Mesenchymal stem cell (in vitro differentiated cells and primary cell): ENCODE measurements at regions not wholly inside any gene's neighbourhood (a gene's known extent, or its start where the extent isn't known, plus 50 kb on each side); places are given as distances from the start of the nearest gene placed in this dataset.

Experiments used
- DNase-seq: peaks from one replicate; pipeline ENCODE4 v3.0.0-alpha.2; 2013
- H2AFZ ChIP-seq: one replicate; pipeline ENCODE4 v1.6.1; 2013; ENCODE audit warnings: low read depth, mild to moderate bottlenecking, control low read depth, inconsistent platforms, low read length, moderate library complexity
- H2AK5ac ChIP-seq: 2 replicates; pipeline ENCODE4 v1.6.1; 2013; ENCODE audit warnings: low read length, moderate library complexity, mild to moderate bottlenecking, inconsistent platforms; ENCODE audit not compliant: severe bottlenecking
- H2BK120ac ChIP-seq: one replicate; pipeline ENCODE4 v1.6.1; 2013; ENCODE audit warnings: low read depth, mild to moderate bottlenecking, inconsistent platforms, low read length, moderate library complexity
- H2BK12ac ChIP-seq, 2 experiments: one replicate each; pipeline ENCODE4 v1.6.1; 2013; ENCODE audit warnings: inconsistent platforms in 2 of 2, low read length in 2 of 2, mild to moderate bottlenecking in 2 of 2, moderate library complexity in 2 of 2, control low read depth in 1 of 2
- H2BK15ac ChIP-seq: one replicate; pipeline ENCODE4 v1.6.1; 2013; ENCODE audit warnings: mild to moderate bottlenecking, low read depth, inconsistent platforms; ENCODE audit not compliant: poor library complexity, severe bottlenecking
- H2BK5ac ChIP-seq: 2 replicates; pipeline ENCODE4 v1.6.1; 2013; ENCODE audit warnings: low read depth, mild to moderate bottlenecking, low read length, control low read depth, inconsistent platforms; ENCODE audit not compliant: poor library complexity, severe bottlenecking
- H3K14ac ChIP-seq, 2 experiments: one replicate each; pipeline ENCODE4 v1.6.1; 2013; ENCODE audit warnings: inconsistent platforms in 2 of 2, low read length in 2 of 2, control low read depth in 1 of 2, mild to moderate bottlenecking in 1 of 2, moderate library complexity in 1 of 2
- H3K18ac ChIP-seq, 2 experiments: one replicate each; pipeline ENCODE4 v1.6.1; 2013; ENCODE audit warnings: inconsistent platforms in 2 of 2, low read length in 2 of 2, control low read depth in 1 of 2, low read depth in 1 of 2, mild to moderate bottlenecking in 1 of 2
- H3K23ac ChIP-seq, 2 experiments: one replicate each; pipeline ENCODE4 v1.6.1; 2013; ENCODE audit warnings: inconsistent platforms in 2 of 2, low read length in 2 of 2, mild to moderate bottlenecking in 2 of 2, moderate library complexity in 2 of 2, control low read depth in 1 of 2
- H3K27ac ChIP-seq: 2 replicates; pipeline ENCODE4 v1.5.1; 2013; ENCODE audit warnings: mild to moderate bottlenecking, moderate library complexity, low read length, control low read depth, inconsistent platforms; ENCODE audit not compliant: poor library complexity, severe bottlenecking
- H3K27me3 ChIP-seq, 2 experiments: 2 replicates each; pipeline versions ENCODE4 v1.6.1 to v1.7.0; 2013; ENCODE audit warnings: low read length in 2 of 2, mild to moderate bottlenecking in 2 of 2, moderate library complexity in 2 of 2, control low read depth in 1 of 2, inconsistent platforms in 1 of 2; ENCODE audit not compliant: control insufficient read depth in 1 of 2, insufficient read depth in 1 of 2
- H3K36me3 ChIP-seq, 2 experiments: 2 replicates each; pipeline versions ENCODE4 v1.6.1 to v1.7.0; 2013; ENCODE audit warnings: low read length in 2 of 2, control low read depth in 1 of 2, inconsistent platforms in 1 of 2, low read depth in 1 of 2, mild to moderate bottlenecking in 1 of 2; ENCODE audit not compliant: insufficient read depth in 2 of 2, control insufficient read depth in 1 of 2
- H3K4ac ChIP-seq, 2 experiments: one replicate each; pipeline ENCODE4 v1.6.1; 2013; ENCODE audit warnings: inconsistent platforms in 2 of 2, low read length in 2 of 2, mild to moderate bottlenecking in 2 of 2, moderate library complexity in 2 of 2, control low read depth in 1 of 2, low read depth in 1 of 2
- H3K4me1 ChIP-seq: 2 replicates; pipeline ENCODE4 v1.6.1; 2013; ENCODE audit warnings: low read depth, low read length, control low read depth; ENCODE audit not compliant: control insufficient read depth, insufficient read depth
- H3K4me2 ChIP-seq: 2 replicates; pipeline ENCODE4 v1.6.1; 2013; ENCODE audit warnings: low read length, mild to moderate bottlenecking, inconsistent platforms; ENCODE audit not compliant: poor library complexity, severe bottlenecking
- H3K4me3 ChIP-seq, 2 experiments: 2 replicates each; pipeline versions ENCODE4 v1.5.1 to v1.7.0; 2013; ENCODE audit warnings: low read length in 2 of 2, mild to moderate bottlenecking in 2 of 2, control low read depth in 1 of 2, low read depth in 1 of 2; ENCODE audit not compliant: insufficient read depth in 1 of 2
- H3K79me1 ChIP-seq: replicated peaks from 2 replicates; pipeline ENCODE4 v1.6.1; 2013; ENCODE audit warnings: mild to moderate bottlenecking, control low read depth, low read length, inconsistent platforms; ENCODE audit not compliant: poor library complexity, severe bottlenecking
- H3K9ac ChIP-seq: 2 replicates; pipeline ENCODE4 v1.7.0; 2013; ENCODE audit warnings: mild to moderate bottlenecking, low read length, moderate library complexity
- H3K9me3 ChIP-seq: 2 replicates; pipeline ENCODE4 v1.7.0; 2013; ENCODE audit warnings: mild to moderate bottlenecking, low read length; ENCODE audit not compliant: control insufficient read depth
- H4K8ac ChIP-seq: one replicate; pipeline ENCODE4 v1.6.1; 2013; ENCODE audit warnings: inconsistent platforms, mild to moderate bottlenecking, low read length, moderate library complexity
- H4K91ac ChIP-seq: one replicate; pipeline ENCODE4 v1.6.1; 2013; ENCODE audit warnings: mild to moderate bottlenecking, low read length, inconsistent platforms
- WGBS: methylation state at CpG from one replicate; pipeline ENCODE4 v1.1.7; 2013; ENCODE audit warnings: mixed read lengths; 5-methylcytosine and 5-hydroxymethylcytosine counted together

- no peak overlapping the region for H4K8ac ChIP-seq
- no peak overlapping the region for H3K18ac ChIP-seq
- H3K27me3 ChIP-seq, result no peaks in the 10 kb centered on the region
- no peak overlapping the region for H3K9ac ChIP-seq
- H3K79me1 ChIP-seq, result no peaks in the 10 kb centered on the region
- H2BK120ac ChIP-seq, result no peak overlapping the region
- H3K9me3 ChIP-seq, result no peaks in the 10 kb centered on the region
- H3K27ac ChIP-seq, result no peak overlapping the region
- no peak overlapping the region for H3K4me2 ChIP-seq
- no peak overlapping the region for H3K4me3 ChIP-seq
- no CpG with 5 or more reads among the region's 1 CpG for WGBS
- no peak overlapping the region for H3K23ac ChIP-seq
- no peaks in the 10 kb centered on the region for H3K36me3 ChIP-seq
- no peak for DNase-seq
- H3K4ac ChIP-seq, result no peak overlapping the region
- H2AFZ ChIP-seq, result no peak overlapping the region
- no peak overlapping the region for H2BK15ac ChIP-seq
- H2AK5ac ChIP-seq, result no peak overlapping the region
- no peak overlapping the region for H2BK5ac ChIP-seq
- peaks cover 2% of the 10 kb centered on the region for H3K4me1 ChIP-seq
- no peak overlapping the region for H2BK12ac ChIP-seq
- H3K14ac ChIP-seq, result no peak overlapping the region
- no peak overlapping the region for H4K91ac ChIP-seq
Observed at GRCh38 chr17:71434716-71435115, 686.1 kb upstream of the SOX9 start.

- no peaks in the 10 kb centered on the region for H3K27me3 ChIP-seq
- H2BK120ac ChIP-seq, result no peak overlapping the region
- H2BK15ac ChIP-seq, result no peak overlapping the region
- H3K4me1 ChIP-seq, result peaks cover 5% of the 10 kb centered on the region
- H2AFZ ChIP-seq, result no peak overlapping the region
- H3K23ac ChIP-seq, result no peak overlapping the region
- no CpG with 5 or more reads among the region's 1 CpG for WGBS
- no peak overlapping the region for H4K8ac ChIP-seq
- H4K91ac ChIP-seq, result no peak overlapping the region
- H2BK5ac ChIP-seq, result no peak overlapping the region
- no peak overlapping the region for H3K14ac ChIP-seq
- no peaks in the 10 kb centered on the region for H3K36me3 ChIP-seq
- no peak overlapping the region for H3K18ac ChIP-seq
- no peak overlapping the region for H3K27ac ChIP-seq
- DNase-seq, result no peak
- peak overlapping the region in 1 of 2 experiments; percentile 43 for H2BK12ac ChIP-seq
- no peak overlapping the region for H3K4me3 ChIP-seq
- H3K79me1 ChIP-seq, result no peaks in the 10 kb centered on the region
- no peak overlapping the region for H3K4me2 ChIP-seq
- H2AK5ac ChIP-seq, result no peak overlapping the region
- no peaks in the 10 kb centered on the region for H3K9me3 ChIP-seq
- no peak overlapping the region for H3K9ac ChIP-seq
- no peak overlapping the region for H3K4ac ChIP-seq
Observed at GRCh38 chr17:71436479-71436878, 684.3 kb upstream of the SOX9 start.

GRCh38 chr17:71437166-71437565 lies 683.7 kb upstream of the SOX9 start:
- H3K79me1 ChIP-seq, result no peaks in the 10 kb centered on the region
- H3K9ac ChIP-seq, result no peak overlapping the region
- H3K4ac ChIP-seq, result no peak overlapping the region
- H3K4me3 ChIP-seq, result no peak overlapping the region
- no peak overlapping the region for H3K14ac ChIP-seq
- no peaks in the 10 kb centered on the region for H3K27me3 ChIP-seq
- H3K27ac ChIP-seq, result no peak overlapping the region
- no peak overlapping the region for H3K23ac ChIP-seq
- H3K4me1 ChIP-seq, result peaks cover 5% of the 10 kb centered on the region
- no peak overlapping the region for H2AK5ac ChIP-seq
- H2BK12ac ChIP-seq, result no peak overlapping the region
- DNase-seq, result no peak
- no peak overlapping the region for H2BK5ac ChIP-seq
- no peak overlapping the region for H3K4me2 ChIP-seq
- H2BK15ac ChIP-seq, result no peak overlapping the region
- no peak overlapping the region for H3K18ac ChIP-seq
- no peak overlapping the region for H4K91ac ChIP-seq
- no CpG with 5 or more reads among the region's 1 CpG for WGBS
- no peak overlapping the region for H2BK120ac ChIP-seq
- no peak overlapping the region for H2AFZ ChIP-seq
- H3K36me3 ChIP-seq, result no peaks in the 10 kb centered on the region
- no peak overlapping the region for H4K8ac ChIP-seq
- H3K9me3 ChIP-seq, result no peaks in the 10 kb centered on the region

- peak overlapping the region in 1 of 2 experiments; percentile 5 for H3K4me3 ChIP-seq
- H3K27me3 ChIP-seq, result no peaks in the 10 kb centered on the region
- H2AFZ ChIP-seq, result no peak overlapping the region
- no peak overlapping the region for H2BK120ac ChIP-seq
- DNase-seq, result peak; percentile 98
- H3K79me1 ChIP-seq, result no peaks in the 10 kb centered on the region
- H3K27ac ChIP-seq, result peak overlapping the region; percentile 86
- peak overlapping the region in 1 of 2 experiments; percentile 28 for H3K18ac ChIP-seq
- H2BK12ac ChIP-seq, result peak overlapping the region in 1 of 2 experiments; percentile 15
- no peak overlapping the region for H3K14ac ChIP-seq
- peak overlapping the region; percentile 44 for H3K9ac ChIP-seq
- 0% methylated on average over 4 of the region's 5 CpGs for WGBS
- no peak overlapping the region for H2AK5ac ChIP-seq
- no peak overlapping the region for H2BK15ac ChIP-seq
- H4K8ac ChIP-seq, result no peak overlapping the region
- H3K4me1 ChIP-seq, result peaks cover 5% of the 10 kb centered on the region
- H3K36me3 ChIP-seq, result no peaks in the 10 kb centered on the region
- no peak overlapping the region for H4K91ac ChIP-seq
- no peak overlapping the region for H3K23ac ChIP-seq
- no peak overlapping the region for H2BK5ac ChIP-seq
- no peak overlapping the region for H3K4ac ChIP-seq
- no peak overlapping the region for H3K4me2 ChIP-seq
- no peaks in the 10 kb centered on the region for H3K9me3 ChIP-seq
Observed at GRCh38 chr17:71438631-71439146, 682.1 kb upstream of the SOX9 start.
